ENCODE measurements at regions not wholly inside any gene's neighbourhood (a gene's known extent, or its start where the extent isn't known, plus 50 kb on each side); places are given as distances from the start of the nearest gene placed in this dataset.

DNA sequence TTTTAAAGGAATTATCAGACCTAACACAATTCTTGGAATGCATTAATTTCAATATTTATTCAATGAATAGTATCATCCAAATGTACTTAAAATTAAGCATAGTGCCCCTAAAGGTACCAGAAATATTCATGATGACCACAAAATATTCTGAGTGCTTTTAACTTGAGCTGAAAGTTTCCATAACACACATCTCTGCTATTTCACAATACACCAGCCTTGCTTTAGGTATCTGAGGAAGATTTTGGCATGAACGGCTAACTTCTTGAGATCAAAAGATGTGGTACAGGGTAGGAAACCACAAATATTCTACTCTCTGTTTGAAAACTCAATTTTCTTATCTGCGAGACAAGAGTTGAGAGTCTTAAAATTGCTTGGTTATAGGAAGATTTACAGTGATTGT lies 538.3 kb upstream of the PCDH7 start:
- TF ChIP-seq, protein P1, sequence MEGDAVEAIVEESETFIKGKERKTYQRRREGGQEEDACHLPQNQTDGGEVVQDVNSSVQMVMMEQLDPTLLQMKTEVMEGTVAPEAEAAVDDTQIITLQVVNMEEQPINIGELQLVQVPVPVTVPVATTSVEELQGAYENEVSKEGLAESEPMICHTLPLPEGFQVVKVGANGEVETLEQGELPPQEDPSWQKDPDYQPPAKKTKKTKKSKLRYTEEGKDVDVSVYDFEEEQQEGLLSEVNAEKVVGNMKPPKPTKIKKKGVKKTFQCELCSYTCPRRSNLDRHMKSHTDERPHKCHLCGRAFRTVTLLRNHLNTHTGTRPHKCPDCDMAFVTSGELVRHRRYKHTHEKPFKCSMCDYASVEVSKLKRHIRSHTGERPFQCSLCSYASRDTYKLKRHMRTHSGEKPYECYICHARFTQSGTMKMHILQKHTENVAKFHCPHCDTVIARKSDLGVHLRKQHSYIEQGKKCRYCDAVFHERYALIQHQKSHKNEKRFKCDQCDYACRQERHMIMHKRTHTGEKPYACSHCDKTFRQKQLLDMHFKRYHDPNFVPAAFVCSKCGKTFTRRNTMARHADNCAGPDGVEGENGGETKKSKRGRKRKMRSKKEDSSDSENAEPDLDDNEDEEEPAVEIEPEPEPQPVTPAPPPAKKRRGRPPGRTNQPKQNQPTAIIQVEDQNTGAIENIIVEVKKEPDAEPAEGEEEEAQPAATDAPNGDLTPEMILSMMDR (conservative IDR thresholded peaks at IDR 0.05) = no peak
- TF ChIP-seq EZH2 (IDR thresholded peaks at IDR 0.05; ENCODE audit: low read depth) = no peak
